OCI-LY1 (cell line): ENCODE measurements at regions not wholly inside any gene's neighbourhood (a gene's known extent, or its start where the extent isn't known, plus 50 kb on each side); places are given as distances from the start of the nearest gene placed in this dataset.

Experiments used
- EZH2 ChIP-seq: fragments of 200-600 bp; sonication (generic), shearing (Covaris generic); IDR thresholded peaks from 2 replicates; pipeline ENCODE4 v1.8.0; 2017; ENCODE audit warnings: borderline replicate concordance, mixed run types, mild to moderate bottlenecking, antibody characterized with exemption, low read length, moderate library complexity, mixed read lengths
- TF ChIP-seq, protein P1 (sequence below): fragments of 200-600 bp; sonication (generic), shearing (Covaris generic); IDR thresholded peaks from 2 replicates; pipeline ENCODE4 v1.5.1; 2017; ENCODE audit warnings: mild to moderate bottlenecking, antibody characterized with exemption, low read length, moderate library complexity, mixed read lengths

DNA sequence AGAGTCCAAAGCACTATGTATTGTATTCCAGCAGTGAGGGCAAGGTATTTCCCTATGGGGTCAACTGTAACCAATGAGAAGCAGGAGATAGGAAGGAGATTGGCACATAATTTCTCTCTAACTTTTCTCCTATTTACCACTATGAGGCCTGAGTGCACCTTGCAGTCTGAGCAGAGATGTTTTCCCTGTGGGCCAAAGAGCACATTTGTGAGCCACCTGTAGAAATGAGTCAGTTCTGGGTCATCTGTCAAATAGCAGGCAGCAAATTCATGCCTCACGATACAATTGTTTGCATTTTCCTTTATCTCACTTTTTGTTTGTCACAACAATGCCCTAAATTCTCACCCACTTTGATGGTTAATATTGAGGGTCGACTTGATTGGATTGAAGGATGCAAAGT is 547.2 kb upstream of the NCAM2 start:
- TF ChIP-seq, protein P1, sequence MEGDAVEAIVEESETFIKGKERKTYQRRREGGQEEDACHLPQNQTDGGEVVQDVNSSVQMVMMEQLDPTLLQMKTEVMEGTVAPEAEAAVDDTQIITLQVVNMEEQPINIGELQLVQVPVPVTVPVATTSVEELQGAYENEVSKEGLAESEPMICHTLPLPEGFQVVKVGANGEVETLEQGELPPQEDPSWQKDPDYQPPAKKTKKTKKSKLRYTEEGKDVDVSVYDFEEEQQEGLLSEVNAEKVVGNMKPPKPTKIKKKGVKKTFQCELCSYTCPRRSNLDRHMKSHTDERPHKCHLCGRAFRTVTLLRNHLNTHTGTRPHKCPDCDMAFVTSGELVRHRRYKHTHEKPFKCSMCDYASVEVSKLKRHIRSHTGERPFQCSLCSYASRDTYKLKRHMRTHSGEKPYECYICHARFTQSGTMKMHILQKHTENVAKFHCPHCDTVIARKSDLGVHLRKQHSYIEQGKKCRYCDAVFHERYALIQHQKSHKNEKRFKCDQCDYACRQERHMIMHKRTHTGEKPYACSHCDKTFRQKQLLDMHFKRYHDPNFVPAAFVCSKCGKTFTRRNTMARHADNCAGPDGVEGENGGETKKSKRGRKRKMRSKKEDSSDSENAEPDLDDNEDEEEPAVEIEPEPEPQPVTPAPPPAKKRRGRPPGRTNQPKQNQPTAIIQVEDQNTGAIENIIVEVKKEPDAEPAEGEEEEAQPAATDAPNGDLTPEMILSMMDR, result no peak
- no peak for TF ChIP-seq EZH2
